ENCODE measurements at regions not wholly inside any gene's neighbourhood (a gene's known extent, or its start where the extent isn't known, plus 50 kb on each side); places are given as distances from the start of the nearest gene placed in this dataset.

GRCh38 chr12:105464406-105464805 is 133.9 kb downstream of the C12orf75 start:
- no peak for TF ChIP-seq CTCF (IDR thresholded peaks at IDR 0.05)
- ATAC-seq, result no peak

GRCh38 chr12:105466231-105466900 is 135.9 kb downstream of the C12orf75 start:
- intact Hi-C loops (cut with DNase I, micrococcal nuclease), result no loop called here
- ATAC-seq (no peak), DNase-seq (no peak)
- no peak for TF ChIP-seq CTCF (IDR thresholded peaks at IDR 0.05)
- H3K36me3 ChIP-seq (ENCODE audit: low read depth), result no peaks in the 10 kb centered on the region
- no peak overlapping the region for H3K4me3 ChIP-seq
- H3K9me3 ChIP-seq, result no peaks in the 10 kb centered on the region
- no peaks in the 10 kb centered on the region for H3K4me1 ChIP-seq (ENCODE audit: low read depth)

More at GRCh38 chr12:105464406-105464805, 133.9 kb downstream of the C12orf75 start:
- intact Hi-C loops (cut with DNase I, micrococcal nuclease), result no loop called here
- H3K9me3 ChIP-seq, result no peaks in the 10 kb centered on the region
- H3K36me3 ChIP-seq (ENCODE audit: low read depth), result no peaks in the 10 kb centered on the region
- H3K4me3 ChIP-seq, result no peak overlapping the region
- no peaks in the 10 kb centered on the region for H3K4me1 ChIP-seq (ENCODE audit: low read depth)
- no peak for DNase-seq

- ATAC-seq (no peak), DNase-seq (no peak)
- H3K9me3 ChIP-seq, result no peaks in the 10 kb centered on the region
- H3K4me3 ChIP-seq, result no peak overlapping the region
- H3K36me3 ChIP-seq (ENCODE audit: low read depth), result no peaks in the 10 kb centered on the region
- intact Hi-C loops (cut with DNase I, micrococcal nuclease), result no loop called here
- no peaks in the 10 kb centered on the region for H3K4me1 ChIP-seq (ENCODE audit: low read depth)
- TF ChIP-seq CTCF (IDR thresholded peaks at IDR 0.05), result no peak
Measured at GRCh38 chr12:105466901-105467598, 136.6 kb downstream of the C12orf75 start.

- no peak for TF ChIP-seq CTCF (IDR thresholded peaks at IDR 0.05)
- no peak for ATAC-seq
- Histone ChIP-seq H3K9me3 (no peaks in the 10 kb centered on the region), H3K4me3 (no peak overlapping the region), H3K4me1 (ENCODE audit: low read depth) (no peaks in the 10 kb centered on the region), H3K36me3 (ENCODE audit: low read depth) (no peaks in the 10 kb centered on the region)
- intact Hi-C loops (cut with DNase I, micrococcal nuclease), result no loop called here
- no peak for DNase-seq
Measured at GRCh38 chr12:105467710-105468366, 137.3 kb downstream of the C12orf75 start.

GRCh38 chr12:105468464-105468863 is 138.0 kb downstream of the C12orf75 start:
- Histone ChIP-seq H3K9me3 (no peaks in the 10 kb centered on the region), H3K36me3 (ENCODE audit: low read depth) (no peaks in the 10 kb centered on the region), H3K4me1 (ENCODE audit: low read depth) (no peaks in the 10 kb centered on the region), H3K4me3 (no peak overlapping the region)
- ATAC-seq (no peak), DNase-seq (no peak)
- intact Hi-C loops (cut with DNase I, micrococcal nuclease), result no loop called here
- no peak for TF ChIP-seq CTCF (IDR thresholded peaks at IDR 0.05)

All from mucosa of descending colon (tissue), 3 donors.